ENCODE measurements at regions not wholly inside any gene's neighbourhood (a gene's known extent, or its start where the extent isn't known, plus 50 kb on each side); places are given as distances from the start of the nearest gene placed in this dataset.
A peak's percentile ranks its signal among the peaks of the same experiment; 100 is the strongest.
"Not testable (repeated sequence)": the region's sequence is repeated elsewhere in the genome, so short reads cannot be mapped to it uniquely, and the experiment has no call there.

- peak; percentile 73 to 87 for DNase-seq
These were observed 140.1 kb upstream of the FMN2 start for GRCh38 chr1:239951511-239952140.

GRCh38 chr1:239952348-239953308 lies 139.1 kb upstream of the FMN2 start:
- no peak for DNase-seq

GRCh38 chr1:239954836-239955235 lies 136.8 kb upstream of the FMN2 start:
- no peak for DNase-seq

- DNase-seq = no peak
These were observed 136.3 kb upstream of the FMN2 start for GRCh38 chr1:239955431-239955830.

GRCh38 chr1:239956263-239956662 lies 135.4 kb upstream of the FMN2 start:
- DNase-seq = no peak

GRCh38 chr1:239958063-239958462 lies 133.6 kb upstream of the FMN2 start:
- no peak for DNase-seq

GRCh38 chr1:239960366-239960765 lies 131.3 kb upstream of the FMN2 start:
- DNase-seq = no peak

GRCh38 chr1:239963856-239964255 lies 127.8 kb upstream of the FMN2 start:
- no peak for DNase-seq

GRCh38 chr1:239976130-239976968 lies 115.3 kb upstream of the FMN2 start:
- DNase-seq = peak; percentile 57 to 64

- no peak for DNase-seq
These were observed 114.3 kb upstream of the FMN2 start for GRCh38 chr1:239977416-239977815.

GRCh38 chr1:239979456-239979855 lies 112.2 kb upstream of the FMN2 start:
- no peak for DNase-seq

- DNase-seq = no peak
These were observed 108.9 kb upstream of the FMN2 start for GRCh38 chr1:239982762-239983161.

GRCh38 chr1:239985044-239985443 lies 106.6 kb upstream of the FMN2 start:
- DNase-seq = no peak

- peak; percentile 40 to 58 for DNase-seq
These were observed 104.5 kb upstream of the FMN2 start for GRCh38 chr1:239987103-239987745.

GRCh38 chr1:239989990-239990389 lies 101.7 kb upstream of the FMN2 start:
- DNase-seq = no peak

GRCh38 chr1:239992566-239992965 lies 99.1 kb upstream of the FMN2 start:
- DNase-seq = not testable (repeated sequence)

GRCh38 chr1:239993366-239993765 lies 98.3 kb upstream of the FMN2 start:
- no peak for DNase-seq

GRCh38 chr1:239995281-239995680 lies 96.4 kb upstream of the FMN2 start:
- DNase-seq = no peak

GRCh38 chr1:239997160-239997514 lies 94.5 kb upstream of the FMN2 start:
- DNase-seq = no peak

- peak in 1 of 2 experiments; percentile 24 for DNase-seq
These were observed 94.0 kb upstream of the FMN2 start for GRCh38 chr1:239997515-239998311.

GRCh38 chr1:239998312-239998649 lies 93.4 kb upstream of the FMN2 start:
- DNase-seq = peak in 1 of 2 experiments; percentile 51

- peak; percentile 25 to 79 for DNase-seq
These were observed 92.5 kb upstream of the FMN2 start for GRCh38 chr1:239999170-239999569.

Data from NCI-H2081 (cell line).